ENCODE measurements at regions not wholly inside any gene's neighbourhood (a gene's known extent, or its start where the extent isn't known, plus 50 kb on each side); places are given as distances from the start of the nearest gene placed in this dataset.

- in situ Hi-C loops (cut with MboI; ENCODE audit: low sequenced_read_pairs), result no loop called here
These were observed 50.4 kb upstream of the ARX start for GRCh38 chrX:25066131-25066530.
